ENCODE measurements at regions not wholly inside any gene's neighbourhood (a gene's known extent, or its start where the extent isn't known, plus 50 kb on each side); places are given as distances from the start of the nearest gene placed in this dataset.
"Not testable (repeated sequence)": the region's sequence is repeated elsewhere in the genome, so short reads cannot be mapped to it uniquely, and the experiment has no call there.

GRCh38 chr18:78241535-78242253 lies 737.9 kb upstream of the SALL3 start:
- no peak for DNase-seq

DNA sequence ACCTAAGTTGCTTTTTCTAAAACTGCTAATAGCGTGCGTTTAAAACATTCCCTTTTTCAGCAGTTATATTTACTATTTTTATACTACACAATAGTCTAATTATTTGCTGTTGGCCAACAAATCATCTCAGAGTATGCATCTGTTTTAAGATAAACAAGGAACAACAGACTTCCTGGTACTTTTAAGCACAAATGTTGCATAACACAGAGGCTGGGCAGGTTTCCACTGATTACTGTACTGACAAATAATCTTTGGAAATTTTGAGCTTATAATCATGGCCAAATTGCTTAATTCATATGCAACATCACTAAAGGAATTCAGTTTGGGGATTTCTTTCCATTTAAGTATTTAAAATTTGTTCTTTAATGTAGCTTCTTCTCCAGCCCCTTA lies 737.4 kb upstream of the SALL3 start:
- no peak for DNase-seq

DNA sequence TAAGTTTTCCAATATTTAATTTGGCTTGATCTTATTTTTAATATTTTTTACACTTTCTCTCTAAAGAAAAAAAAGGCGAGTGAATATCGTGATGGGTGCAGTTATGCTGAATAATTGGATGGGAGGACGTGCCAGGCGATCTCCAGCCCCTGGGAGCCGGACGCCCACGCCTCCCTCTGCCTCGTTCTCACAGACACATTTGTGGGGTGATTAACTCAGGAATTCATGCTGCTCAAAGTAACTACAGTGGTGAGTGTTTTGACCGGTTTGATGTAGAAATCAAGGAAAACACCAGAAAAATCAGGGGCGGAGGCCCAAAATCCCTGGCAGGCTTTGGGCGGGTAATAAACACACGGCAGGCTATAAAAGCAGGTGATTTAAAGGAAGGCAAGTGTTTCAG lies 736.8 kb upstream of the SALL3 start:
- no peak for DNase-seq

DNA sequence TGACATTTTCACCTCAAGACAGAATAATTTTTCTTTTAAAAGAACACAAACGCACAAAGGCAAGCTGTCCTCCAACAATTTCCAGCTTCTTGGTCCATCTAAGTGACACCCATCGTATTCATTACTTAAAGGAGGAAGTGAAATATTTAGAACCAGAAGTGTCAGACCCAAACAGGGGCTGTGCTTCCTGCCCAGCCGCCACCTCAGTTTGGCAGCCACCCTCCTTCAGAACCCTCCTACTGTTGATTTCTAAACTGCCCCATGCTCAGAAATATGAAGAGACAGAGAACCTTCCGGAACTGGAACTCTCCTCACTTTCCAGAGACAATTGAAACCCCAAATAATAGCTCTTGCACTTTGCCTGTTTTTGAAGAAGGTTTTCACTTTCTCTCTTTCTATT lies 734.8 kb upstream of the SALL3 start:
- DNase-seq, result no peak

DNA sequence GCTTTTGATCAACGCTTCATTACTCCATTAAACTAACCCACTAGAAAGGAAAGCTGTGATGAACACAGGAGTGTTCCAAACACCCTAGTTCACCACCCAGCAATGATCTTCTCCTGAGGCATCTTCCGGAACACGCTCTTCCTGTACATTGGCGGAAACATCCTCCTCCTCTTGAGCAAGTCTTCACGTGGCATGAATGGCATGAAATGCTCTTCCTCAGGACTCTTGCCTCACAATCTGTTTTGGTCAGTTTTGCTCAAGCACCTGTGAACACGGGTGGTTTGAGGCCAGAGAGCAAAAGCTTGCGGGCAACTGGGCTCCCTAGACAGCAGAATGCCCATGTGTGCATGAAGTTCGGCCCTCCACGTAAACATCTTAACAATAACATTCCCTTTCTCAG lies 734.2 kb upstream of the SALL3 start:
- no peak for DNase-seq

- DNase-seq, result no peak
These were observed 733.6 kb upstream of the SALL3 start for GRCh38 chr18:78246050-78246449.

DNA sequence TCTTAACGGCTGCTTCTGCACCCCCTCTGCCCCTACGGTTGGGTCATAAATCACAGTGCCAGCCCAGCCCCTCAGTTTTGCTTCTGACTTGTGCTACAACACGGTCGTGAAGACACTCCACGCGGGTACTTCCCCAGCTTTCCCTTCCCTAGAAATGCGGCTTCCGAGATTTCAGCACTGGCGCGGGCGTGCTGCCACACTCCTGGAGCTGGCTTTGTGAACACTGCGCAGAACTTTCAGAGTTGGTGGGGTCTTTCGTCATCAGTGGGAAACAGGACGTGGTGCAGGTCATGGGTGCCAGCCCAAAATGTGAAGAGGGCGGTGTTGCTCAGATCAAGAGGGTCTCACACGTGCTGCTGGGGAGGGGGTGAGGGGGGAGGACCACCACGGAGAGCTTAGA lies 733.0 kb upstream of the SALL3 start:
- DNase-seq, result no peak

DNA sequence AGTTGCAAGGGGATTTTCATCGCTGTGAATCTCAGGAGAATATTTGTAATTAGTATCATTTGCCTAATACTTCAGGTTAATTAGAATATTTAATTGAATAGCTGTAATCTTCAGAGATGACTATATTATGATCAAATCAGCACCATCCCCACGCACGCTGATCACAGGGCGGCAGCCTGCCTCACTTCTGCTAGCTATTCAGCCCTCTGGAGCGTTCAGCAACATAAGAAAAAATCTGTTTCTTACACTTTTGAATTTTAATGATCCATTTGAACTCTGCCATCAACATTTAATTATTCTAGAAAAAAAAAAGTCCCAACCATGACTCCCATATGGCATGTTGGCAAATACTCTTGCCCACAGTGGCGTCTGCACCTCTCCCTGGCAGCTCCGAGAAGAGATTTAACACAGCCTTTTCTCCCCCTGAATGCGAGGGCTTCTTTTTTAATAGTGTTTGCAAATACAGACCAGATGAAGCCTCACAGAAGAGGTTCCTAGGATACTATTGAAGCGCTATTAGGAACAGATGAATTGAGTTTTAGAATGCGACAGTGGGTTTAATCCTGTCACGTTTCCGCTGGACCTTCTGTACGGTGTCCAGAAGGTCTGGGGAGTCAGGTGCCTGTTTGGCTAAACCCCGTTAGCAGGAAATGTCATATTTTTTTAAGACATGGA lies 731.9 kb upstream of the SALL3 start:
- DNase-seq, result no peak

DNA sequence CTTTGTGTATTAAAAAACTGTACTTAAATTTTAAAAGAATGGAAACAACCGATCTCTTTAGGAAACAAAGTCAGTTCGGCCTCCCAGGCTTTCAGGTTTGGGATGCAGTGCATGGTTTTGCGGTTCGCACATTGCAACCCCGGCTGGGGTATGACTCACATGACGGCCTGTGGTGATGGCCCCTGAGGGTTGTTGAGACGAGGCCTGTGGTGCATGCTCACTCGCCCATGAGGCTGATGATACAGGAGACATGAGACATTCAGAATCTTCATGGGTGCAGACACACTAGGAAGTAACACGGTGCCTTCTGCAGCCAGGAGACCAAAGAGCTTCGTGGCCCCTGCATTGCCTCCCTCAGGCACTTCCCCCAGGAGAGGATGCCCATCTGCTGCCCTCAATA lies 724.6 kb upstream of the SALL3 start:
- no peak for DNase-seq

GRCh38 chr18:78268226-78268988 lies 711.2 kb upstream of the SALL3 start:
- no peak for DNase-seq

DNA sequence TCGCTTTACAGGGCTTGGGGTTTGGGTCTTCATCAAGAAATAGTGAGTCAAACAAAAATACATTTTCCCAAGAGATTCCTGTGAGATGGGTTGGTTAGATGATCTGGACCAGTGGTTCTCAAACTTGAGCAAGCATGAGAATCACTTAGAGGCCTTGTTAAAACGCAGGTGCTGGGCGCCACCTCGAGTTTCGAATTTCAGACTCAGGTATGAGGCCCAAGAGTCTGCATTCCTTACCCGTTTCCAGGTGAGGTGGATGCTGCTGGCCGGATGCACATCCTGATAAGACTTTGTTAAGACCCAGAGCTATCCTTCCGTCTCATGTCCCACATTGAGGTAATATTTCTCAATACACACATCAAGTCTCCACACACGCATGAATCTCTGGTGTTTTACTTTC lies 707.8 kb upstream of the SALL3 start:
- DNase-seq, result no peak

- no peak for DNase-seq
These were observed 705.7 kb upstream of the SALL3 start for GRCh38 chr18:78273876-78274275.

GRCh38 chr18:78283425-78283824 lies 696.2 kb upstream of the SALL3 start:
- not testable (repeated sequence) for DNase-seq

GRCh38 chr18:78292618-78293380 lies 686.8 kb upstream of the SALL3 start:
- DNase-seq, result no peak

DNA sequence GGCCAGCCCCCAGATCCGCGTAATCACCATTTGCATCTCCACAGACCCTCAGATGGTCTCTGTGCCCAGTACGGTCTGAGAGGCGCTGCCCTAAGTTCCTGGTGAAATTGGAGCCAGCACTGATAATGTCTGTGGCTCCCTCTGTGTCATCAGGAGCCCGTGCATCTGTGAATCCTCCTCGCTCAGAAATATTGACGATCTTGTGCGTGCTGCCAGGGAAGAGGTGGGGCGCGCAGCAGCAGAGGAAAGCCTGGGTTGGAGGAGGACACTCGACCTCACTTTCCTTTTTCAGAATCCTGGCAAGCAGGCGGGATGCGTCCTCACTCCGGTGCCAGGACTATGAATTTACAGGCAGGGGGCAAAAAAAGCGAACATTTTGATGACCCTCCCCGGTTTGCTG lies 686.1 kb upstream of the SALL3 start:
- no peak for DNase-seq

GRCh38 chr18:78293940-78294541 lies 685.6 kb upstream of the SALL3 start:
- no peak for DNase-seq

- DNase-seq, result no peak
These were observed 684.4 kb upstream of the SALL3 start for GRCh38 chr18:78295262-78295661.

DNA sequence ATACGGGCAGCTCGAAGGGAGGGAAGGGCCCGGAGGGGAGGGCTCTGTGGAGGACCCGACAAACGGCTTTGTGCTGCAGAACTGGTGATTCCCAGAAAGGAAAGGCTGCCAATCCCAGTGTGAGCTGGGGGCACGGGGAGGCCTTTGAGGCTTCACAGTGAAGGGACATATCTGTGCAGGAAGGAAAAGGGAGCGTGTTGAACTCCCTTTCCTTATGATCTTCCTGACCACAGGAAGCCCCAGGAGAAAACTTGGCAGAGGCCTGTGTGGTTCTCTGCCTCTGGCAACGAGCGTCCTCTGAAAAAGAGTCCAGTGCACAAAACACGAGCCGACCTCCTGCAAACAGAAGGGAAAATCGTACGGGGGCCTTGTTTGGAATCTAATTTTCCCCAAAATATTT lies 683.5 kb upstream of the SALL3 start:
- no peak for DNase-seq

- no peak for DNase-seq
These were observed 682.6 kb upstream of the SALL3 start for GRCh38 chr18:78297048-78297447.

DNA sequence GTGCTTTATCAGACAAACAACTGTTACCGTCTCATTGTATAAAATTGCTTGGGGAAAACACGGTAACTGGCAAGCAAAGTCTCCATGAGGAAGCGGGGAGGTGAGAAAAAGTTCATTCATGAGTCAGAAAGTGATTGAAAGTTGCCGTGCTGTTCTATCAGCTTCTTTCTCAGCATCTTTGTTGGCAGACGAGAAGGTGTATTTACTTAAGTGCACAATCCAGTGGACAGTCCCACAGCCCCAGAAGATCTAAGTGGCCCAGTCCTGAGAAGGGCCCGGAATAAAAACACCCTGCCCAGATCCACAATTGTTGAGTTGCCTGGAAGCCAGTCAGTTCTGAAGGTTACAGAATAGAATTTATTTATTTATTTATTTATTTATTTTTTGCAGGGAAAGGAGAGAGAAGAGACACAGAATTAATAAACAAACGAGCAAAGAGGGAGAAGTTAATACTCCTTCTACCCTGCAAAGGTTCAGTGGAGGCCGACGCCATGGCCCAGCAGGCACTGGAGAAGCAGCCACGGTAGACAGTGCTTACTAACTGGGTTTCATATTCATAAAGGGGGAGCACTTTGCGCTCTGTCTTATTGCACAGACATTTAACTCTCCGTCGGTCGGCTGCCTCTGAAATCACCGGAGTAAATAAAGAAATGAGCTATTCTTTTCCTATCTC lies 676.0 kb upstream of the SALL3 start:
- no peak for DNase-seq

- DNase-seq, result no peak
These were observed 675.1 kb upstream of the SALL3 start for GRCh38 chr18:78304192-78305164.

Data from NCI-H2171 treated with DMSO at 0.1 percent for 48 hours (cell line).